Inflammatory macrophage treated with lipopolysaccharide for 1 hour (primary cell): ENCODE measurements at regions not wholly inside any gene's neighbourhood (a gene's known extent, or its start where the extent isn't known, plus 50 kb on each side); places are given as distances from the start of the nearest gene placed in this dataset.
"Not testable (repeated sequence)": the region's sequence is repeated elsewhere in the genome, so short reads cannot be mapped to it uniquely, and the experiment has no call there.

Source experiments
- DNase-seq, 2 donors: peaks; one replicate each; pipeline ENCODE4 v3.0.0-alpha.2; 2020 to 2022

- no peak for DNase-seq
These were observed 64.8 kb upstream of the TBC1D3K start for GRCh38 chr17:37859451-37859850.

- not testable (repeated sequence) for DNase-seq
These were observed 65.8 kb upstream of the TBC1D3K start for GRCh38 chr17:37858391-37858790.

GRCh38 chr17:37856245-37856644 is 68.0 kb upstream of the TBC1D3K start:
- no peak for DNase-seq

GRCh38 chr17:37849617-37849972 is 74.6 kb upstream of the TBC1D3K start:
- DNase-seq: no peak

- peak; percentile 85 to 99 for DNase-seq
These were observed 75.3 kb upstream of the TBC1D3K start for GRCh38 chr17:37848690-37849616.

GRCh38 chr17:37847811-37848331 is 76.3 kb upstream of the TBC1D3K start:
- DNase-seq: peak; percentile 87 to 99

GRCh38 chr17:37847102-37847501 is 77.1 kb upstream of the TBC1D3K start:
- no peak for DNase-seq

- no peak for DNase-seq
These were observed 79.3 kb upstream of the TBC1D3K start for GRCh38 chr17:37844977-37845293.

- peak; percentile 73 to 88 for DNase-seq
These were observed 79.8 kb upstream of the TBC1D3K start for GRCh38 chr17:37844158-37844976.

GRCh38 chr17:37842401-37842800 is 81.8 kb upstream of the TBC1D3K start:
- DNase-seq: no peak

- DNase-seq: no peak
These were observed 83.0 kb upstream of the TBC1D3K start for GRCh38 chr17:37841232-37841631.

GRCh38 chr17:37840576-37840975 is 83.6 kb upstream of the TBC1D3K start:
- no peak for DNase-seq

- no peak for DNase-seq
These were observed 84.8 kb upstream of the TBC1D3K start for GRCh38 chr17:37839196-37839978.

GRCh38 chr17:37838276-37838675 is 85.9 kb upstream of the TBC1D3K start:
- no peak for DNase-seq

GRCh38 chr17:37836593-37836992 is 87.6 kb upstream of the TBC1D3K start:
- no peak for DNase-seq

- no peak for DNase-seq
These were observed 89.3 kb upstream of the HNF1B start for GRCh38 chr17:37834168-37834567.

GRCh38 chr17:37833237-37833859 is 88.5 kb upstream of the HNF1B start:
- DNase-seq: peak; percentile 35 to 39

- no peak for DNase-seq
These were observed 87.1 kb upstream of the HNF1B start for GRCh38 chr17:37831986-37832385.

- no peak for DNase-seq
These were observed 86.6 kb upstream of the HNF1B start for GRCh38 chr17:37831492-37831891.

GRCh38 chr17:37830151-37830993 is 85.5 kb upstream of the HNF1B start:
- no peak for DNase-seq

GRCh38 chr17:37829592-37830123 is 84.8 kb upstream of the HNF1B start:
- DNase-seq: peak; percentile 72
